Neural progenitor cell (in vitro differentiated cells): ENCODE measurements at regions not wholly inside any gene's neighbourhood (a gene's known extent, or its start where the extent isn't known, plus 50 kb on each side); places are given as distances from the start of the nearest gene placed in this dataset.

Experiments used
- DNase-seq: peaks from one replicate; pipeline ENCODE4 v3.0.0-alpha.2; 2016; ENCODE audit warnings: low spot score
- H2AFZ ChIP-seq: fragments of 200-600 bp; sonication (generic); replicated peaks from 2 replicates; pipeline ENCODE4 v1.6.1; 2016; ENCODE audit warnings: antibody characterized with exemption
- H3F3A ChIP-seq: fragments of 200-600 bp; sonication (generic); 2 replicates; pipeline ENCODE4 v1.6.1; 2016; ENCODE audit warnings: antibody characterized with exemption, low read depth
- H3K27ac ChIP-seq: fragments of 200-600 bp; sonication (generic); 2 replicates; pipeline ENCODE4 v1.5.1; 2016; ENCODE audit warnings: mild to moderate bottlenecking
- H3K27me3 ChIP-seq: fragments of 200-600 bp; sonication (generic); 2 replicates; pipeline ENCODE4 v1.6.1; 2016; ENCODE audit warnings: mild to moderate bottlenecking, moderate library complexity
- H3K36me3 ChIP-seq: fragments of 200-600 bp; sonication (generic); 2 replicates; pipeline ENCODE4 v1.5.1; 2016
- H3K4me1 ChIP-seq: fragments of 200-600 bp; sonication (generic); 2 replicates; pipeline ENCODE4 v1.6.1; 2016; ENCODE audit warnings: mixed run types
- H3K4me2 ChIP-seq: fragments of 200-600 bp; sonication (generic); 2 replicates; pipeline ENCODE4 v1.6.1; 2016
- H3K4me3 ChIP-seq: fragments of 200-600 bp; sonication (generic); 2 replicates; pipeline ENCODE4 v1.5.1; 2016
- H3K79me2 ChIP-seq: fragments of 200-600 bp; sonication (generic); 2 replicates; pipeline ENCODE4 v1.6.1; 2016; ENCODE audit warnings: low read depth
- H3K9ac ChIP-seq: fragments of 200-600 bp; sonication (generic); 2 replicates; pipeline ENCODE4 v1.6.1; 2016
- H3K9me3 ChIP-seq: fragments of 200-600 bp; sonication (generic); 2 replicates; pipeline ENCODE4 v1.5.1; 2016; ENCODE audit warnings: low read depth
- H4K20me1 ChIP-seq: fragments of 200-600 bp; sonication (generic); 2 replicates; pipeline ENCODE4 v1.6.1; 2016; ENCODE audit warnings: low read depth
- H3K27ac Mint-ChIP-seq: 3 replicates; pipeline ENCODE4 v1.8.0; 2021; ENCODE audit warnings: mixed read lengths
- H3K27me3 Mint-ChIP-seq: 2 replicates; pipeline ENCODE4 v1.8.0; 2022; ENCODE audit warnings: low read depth, mild to moderate bottlenecking, inconsistent platforms, moderate library complexity, mixed read lengths; ENCODE audit not compliant: insufficient read depth
- H3K36me3 Mint-ChIP-seq: 3 replicates; pipeline ENCODE4 v1.8.0; 2021; ENCODE audit warnings: mixed read lengths
- H3K4me1 Mint-ChIP-seq: 3 replicates; pipeline ENCODE4 v1.8.0; 2021; ENCODE audit warnings: mixed read lengths
- H3K4me3 Mint-ChIP-seq: 3 replicates; pipeline ENCODE4 v1.8.0; 2021; ENCODE audit warnings: mild to moderate bottlenecking, moderate library complexity, mixed read lengths
- H3K9me3 Mint-ChIP-seq: 3 replicates; pipeline ENCODE4 v1.8.0; 2020; ENCODE audit warnings: mixed read lengths
- CTCF ChIP-seq: fragments of 200-600 bp; sonication (generic); IDR thresholded peaks from 2 replicates; pipeline ENCODE4 v1.5.1; 2017; ENCODE audit warnings: antibody characterized with exemption, mild to moderate bottlenecking
- EZH2 ChIP-seq: fragments of 200-600 bp; sonication (generic); IDR thresholded peaks from 2 replicates; pipeline ENCODE4 v1.6.1; 2017; ENCODE audit warnings: antibody characterized with exemption, mild to moderate bottlenecking, moderate library complexity
- EZH2phosphoT487 ChIP-seq: fragments of 200-600 bp; sonication (generic); IDR thresholded peaks from 2 replicates; pipeline ENCODE4 v1.6.1; 2017; ENCODE audit warnings: antibody characterized with exemption

- H4K20me1 ChIP-seq, result peaks cover 34% of the 10 kb centered on the region
- H3K4me2 ChIP-seq, result peak overlapping the region; percentile 41
- Mint-ChIP-seq H3K27me3 (peaks cover 64% of the 10 kb centered on the region), H3K4me1 (peaks cover 14% of the 10 kb centered on the region), H3K27ac (no peak overlapping the region), H3K9me3 (no peaks in the 10 kb centered on the region), H3K36me3 (no peaks in the 10 kb centered on the region), H3K4me3 (peak overlapping the region; percentile 36)
- H3K4me1 ChIP-seq, result no peaks in the 10 kb centered on the region
- no peak overlapping the region for H3K27ac ChIP-seq
- no peaks in the 10 kb centered on the region for H3K36me3 ChIP-seq
- no peaks in the 10 kb centered on the region for H3K79me2 ChIP-seq
- DNase-seq, result peak; percentile 100
- H3F3A ChIP-seq, result peaks cover 25% of the 10 kb centered on the region
- H2AFZ ChIP-seq, result no peak overlapping the region
- no peak for TF ChIP-seq CTCF
- TF ChIP-seq EZH2phosphoT487, result no peak
- no peak for TF ChIP-seq EZH2
- peaks cover 92% of the 10 kb centered on the region for H3K27me3 ChIP-seq
- H3K9ac ChIP-seq, result no peak overlapping the region
- no peak overlapping the region for H3K4me3 ChIP-seq
- H3K9me3 ChIP-seq, result no peaks in the 10 kb centered on the region
Observed at GRCh38 chr7:25862261-25863004, 289.6 kb upstream of the NFE2L3 start.

- no peaks in the 10 kb centered on the region for H3K9me3 ChIP-seq
- H3K36me3 ChIP-seq, result no peaks in the 10 kb centered on the region
- H3K27me3 Mint-ChIP-seq, result peaks cover 69% of the 10 kb centered on the region
- peaks cover 92% of the 10 kb centered on the region for H3K27me3 ChIP-seq
- peaks cover 14% of the 10 kb centered on the region for H3K4me1 Mint-ChIP-seq
- H3K4me2 ChIP-seq, result peak overlapping the region; percentile 17
- peaks cover 34% of the 10 kb centered on the region for H4K20me1 ChIP-seq
- H3K27ac Mint-ChIP-seq, result no peak overlapping the region
- H3K4me1 ChIP-seq, result no peaks in the 10 kb centered on the region
- no peak overlapping the region for H2AFZ ChIP-seq
- H3F3A ChIP-seq, result peaks cover 20% of the 10 kb centered on the region
- H3K9ac ChIP-seq, result no peak overlapping the region
- TF ChIP-seq CTCF, result no peak
- TF ChIP-seq EZH2, result peak; percentile 52
- peak; percentile 31 for TF ChIP-seq EZH2phosphoT487
- peak overlapping the region; percentile 36 for H3K4me3 Mint-ChIP-seq
- no peak for DNase-seq
- no peaks in the 10 kb centered on the region for H3K9me3 Mint-ChIP-seq
- H3K27ac ChIP-seq, result no peak overlapping the region
- H3K79me2 ChIP-seq, result no peaks in the 10 kb centered on the region
- no peaks in the 10 kb centered on the region for H3K36me3 Mint-ChIP-seq
- H3K4me3 ChIP-seq, result no peak overlapping the region
Observed at GRCh38 chr7:25863005-25863728, 288.8 kb upstream of the NFE2L3 start.

- Histone ChIP-seq H4K20me1 (peaks cover 34% of the 10 kb centered on the region), H3K4me1 (no peaks in the 10 kb centered on the region), H3K27ac (no peak overlapping the region), H3K4me2 (no peak overlapping the region), H3F3A (peaks cover 20% of the 10 kb centered on the region), H3K27me3 (peaks cover 92% of the 10 kb centered on the region), H3K9ac (no peak overlapping the region), H3K79me2 (no peaks in the 10 kb centered on the region), H3K4me3 (no peak overlapping the region), H3K36me3 (no peaks in the 10 kb centered on the region), H3K9me3 (no peaks in the 10 kb centered on the region), H2AFZ (no peak overlapping the region)
- Mint-ChIP-seq H3K4me3 (no peak overlapping the region), H3K9me3 (no peaks in the 10 kb centered on the region), H3K27ac (no peak overlapping the region), H3K27me3 (peaks cover 71% of the 10 kb centered on the region), H3K4me1 (peaks cover 14% of the 10 kb centered on the region), H3K36me3 (no peaks in the 10 kb centered on the region)
- DNase-seq, result no peak
- TF ChIP-seq EZH2, result peak; percentile 10
- no peak for TF ChIP-seq CTCF
- no peak for TF ChIP-seq EZH2phosphoT487
Observed at GRCh38 chr7:25863729-25864110, 288.3 kb upstream of the NFE2L3 start.
